Transverse colon (tissue), 4 donors: ENCODE measurements at regions not wholly inside any gene's neighbourhood (a gene's known extent, or its start where the extent isn't known, plus 50 kb on each side); places are given as distances from the start of the nearest gene placed in this dataset.

Source experiments
- DNase-seq: peaks from one replicate; pipeline ENCODE4 v3.0.0-alpha.2; 2019
- H3K27ac ChIP-seq, 4 donors: fragments of 200-600 bp; sonication (generic); 2 replicates each; pipeline ENCODE4 v1.5.1; 2016 to 2018; ENCODE audit warnings: inconsistent platforms in 4 of 4
- H3K27me3 ChIP-seq: fragments of 200-600 bp; sonication (generic); 2 replicates; pipeline ENCODE4 v1.5.1; 2017; ENCODE audit warnings: inconsistent platforms
- H3K36me3 ChIP-seq, 4 donors: fragments of 200-600 bp; sonication (generic); 2 replicates each; pipeline ENCODE4 v1.5.1; 2017 to 2019; ENCODE audit warnings: inconsistent platforms in 4 of 4
- H3K4me1 ChIP-seq, 4 donors: fragments of 200-600 bp; sonication (generic); 2 replicates each; pipeline ENCODE4 v1.5.1; 2017 to 2020; ENCODE audit warnings: inconsistent platforms in 4 of 4
- H3K4me3 ChIP-seq, 4 donors: fragments of 200-600 bp; sonication (generic); 1 replicate in 1 of 4; 2 replicates in 3 of 4; pipeline versions ENCODE4 v1.5.1 to v1.6.1; 2017 to 2019; ENCODE audit warnings: inconsistent platforms in 4 of 4
- H3K9me3 ChIP-seq, 2 donors: fragments of 200-600 bp; sonication (generic); 2 replicates each; pipeline ENCODE4 v1.5.1; 2017 to 2019; ENCODE audit warnings: inconsistent platforms in 2 of 2
- CTCF ChIP-seq, 5 experiments: fragments of 200-600 bp in 3 of 5; fragments of 450-650 bp in 2 of 5; sonication (generic) in 3 of 5; IDR thresholded peaks; 1 replicate in 2 of 5; 2 replicates in 3 of 5; pipeline ENCODE4 v1.5.1; 2016 to 2017; ENCODE audit warnings: antibody characterized with exemption in 5 of 5, inconsistent platforms in 3 of 5, mild to moderate bottlenecking in 2 of 5, moderate library complexity in 1 of 5
- EP300 ChIP-seq: sonication (generic); formaldehyde crosslinking; IDR thresholded peaks from one replicate; pipeline ENCODE4 v1.6.1; 2017; ENCODE audit warnings: antibody characterized with exemption, low read depth
- POLR2A ChIP-seq: fragments of 450-650 bp; IDR thresholded peaks from one replicate; pipeline ENCODE4 v1.6.1; 2016; ENCODE audit warnings: antibody characterized with exemption, mild to moderate bottlenecking, moderate library complexity
- POLR2AphosphoS5 ChIP-seq, 3 donors: sonication (generic); formaldehyde crosslinking; IDR thresholded peaks; one replicate each; pipeline ENCODE4 v1.6.1; 2016; ENCODE audit warnings: antibody characterized with exemption in 3 of 3
- WGBS, 2 donors: methylation state at CpG; one replicate each; pipeline ENCODE4 v1.1.5; 2018; ENCODE audit warnings: low coverage in 1 of 2; 5-methylcytosine and 5-hydroxymethylcytosine counted together
- in situ Hi-C, 4 donors: fragments of 200-750 bp; cut with MboI; loops; one replicate each; pipeline versions ENCODE4 v1.15.0 to v1.15.1; 2017; ENCODE audit warnings: low sequenced_read_pairs in 3 of 4, low pct_ligation_motif_present in 1 of 4, low pct_unique_long_range_greater_than_20kb in 1 of 4
- intact Hi-C: fragments of 100-400 bp; cut with DNase I; formaldehyde crosslinking; loops from one replicate; pipeline ENCODE4 v1.15.1; 2023; ENCODE audit warnings: low total_unique reads

GRCh38 chr18:24923138-24923537 lies 428.8 kb downstream of the ZNF521 start:
- in situ Hi-C loops, result no loop called here
- intact Hi-C loops, result no loop called here
- Histone ChIP-seq H3K4me3 (no peak overlapping the region), H3K4me1 (peaks cover 0 to 9% (median 1%) of the 10 kb centered on the region in 4 donors), H3K27me3 (no peaks in the 10 kb centered on the region), H3K36me3 (no peaks in the 10 kb centered on the region), H3K9me3 (no peaks in the 10 kb centered on the region), H3K27ac (no peak overlapping the region)
- no peak for DNase-seq
- TF ChIP-seq CTCF (IDR thresholded peaks at IDR 0.05) (no peak), POLR2AphosphoS5 (IDR thresholded peaks at IDR 0.05) (no peak), POLR2A (no peak), EP300 (no peak)
- WGBS, 2 donors, result 0 to 14% methylated on average over 1 of the region's 1 CpG

GRCh38 chr18:24924066-24924716 lies 427.8 kb downstream of the ZNF521 start:
- intact Hi-C loops, result no loop called here
- no peak for TF ChIP-seq CTCF (IDR thresholded peaks at IDR 0.05)
- TF ChIP-seq POLR2A, result no peak
- TF ChIP-seq EP300, result no peak
- no peak for TF ChIP-seq POLR2AphosphoS5 (IDR thresholded peaks at IDR 0.05)
- no peak for DNase-seq

GRCh38 chr18:24926649-24927048 lies 425.3 kb downstream of the ZNF521 start:
- H3K4me1 ChIP-seq, result peaks cover 0 to 9% (median 4%) of the 10 kb centered on the region in 4 donors
- no peaks in the 10 kb centered on the region for H3K36me3 ChIP-seq
- in situ Hi-C loops, result loop anchor here in 1 of 4 donors (25.0 kb wide), 1 partner anchor 89 kb away; no protein-coding TSS in a partner anchor
- H3K9me3 ChIP-seq, result no peaks in the 10 kb centered on the region
- WGBS, 2 donors, result 78% methylated on average over 1 of the region's 1 CpG; no CpG with 5 or more reads in 1 of the 2 donors
- TF ChIP-seq POLR2A, result no peak
- no peak for TF ChIP-seq POLR2AphosphoS5 (IDR thresholded peaks at IDR 0.05)
- no peak for TF ChIP-seq EP300
- TF ChIP-seq CTCF (IDR thresholded peaks at IDR 0.05), result no peak
- no peak overlapping the region for H3K27ac ChIP-seq
- no peaks in the 10 kb centered on the region for H3K27me3 ChIP-seq
- intact Hi-C loops, result no loop called here
- no peak for DNase-seq
- H3K4me3 ChIP-seq, result no peak overlapping the region

More at GRCh38 chr18:24924066-24924716, 427.8 kb downstream of the ZNF521 start:
- H3K9me3 ChIP-seq, result no peaks in the 10 kb centered on the region
- H3K4me3 ChIP-seq, result no peak overlapping the region
- in situ Hi-C loops, result no loop called here
- no peaks in the 10 kb centered on the region for H3K36me3 ChIP-seq
- WGBS, 2 donors, result 92 to 93% methylated on average over 3 to 12 of the region's 12 CpGs
- no peak overlapping the region for H3K27ac ChIP-seq
- peaks cover 0 to 9% (median 1%) of the 10 kb centered on the region in 4 donors for H3K4me1 ChIP-seq
- no peaks in the 10 kb centered on the region for H3K27me3 ChIP-seq

GRCh38 chr18:24928301-24928878 lies 423.6 kb downstream of the ZNF521 start:
- H3K4me1 ChIP-seq, result peaks cover 0 to 5% (median under 1%) of the 10 kb centered on the region in 4 donors
- no peaks in the 10 kb centered on the region for H3K9me3 ChIP-seq
- WGBS, 2 donors, result 65 to 68% methylated on average over 6 to 8 of the region's 8 CpGs
- H3K27me3 ChIP-seq, result no peaks in the 10 kb centered on the region
- intact Hi-C loops, result no loop called here
- H3K36me3 ChIP-seq, result no peaks in the 10 kb centered on the region
- H3K27ac ChIP-seq, result no peak overlapping the region
- TF ChIP-seq CTCF (IDR thresholded peaks at IDR 0.05) (no peak), EP300 (no peak), POLR2AphosphoS5 (IDR thresholded peaks at IDR 0.05) (no peak), POLR2A (no peak)
- H3K4me3 ChIP-seq, result no peak overlapping the region
- in situ Hi-C loops, result loop anchor here in 1 of 4 donors (25.0 kb wide), 1 partner anchor 91 kb away; no protein-coding TSS in a partner anchor
- DNase-seq, result no peak
